ENCODE measurements at regions not wholly inside any gene's neighbourhood (a gene's known extent, or its start where the extent isn't known, plus 50 kb on each side); places are given as distances from the start of the nearest gene placed in this dataset.

GRCh38 chr2:207327513-207327912 lies 161.8 kb upstream of the KLF7 start:
- TF ChIP-seq, protein P1, sequence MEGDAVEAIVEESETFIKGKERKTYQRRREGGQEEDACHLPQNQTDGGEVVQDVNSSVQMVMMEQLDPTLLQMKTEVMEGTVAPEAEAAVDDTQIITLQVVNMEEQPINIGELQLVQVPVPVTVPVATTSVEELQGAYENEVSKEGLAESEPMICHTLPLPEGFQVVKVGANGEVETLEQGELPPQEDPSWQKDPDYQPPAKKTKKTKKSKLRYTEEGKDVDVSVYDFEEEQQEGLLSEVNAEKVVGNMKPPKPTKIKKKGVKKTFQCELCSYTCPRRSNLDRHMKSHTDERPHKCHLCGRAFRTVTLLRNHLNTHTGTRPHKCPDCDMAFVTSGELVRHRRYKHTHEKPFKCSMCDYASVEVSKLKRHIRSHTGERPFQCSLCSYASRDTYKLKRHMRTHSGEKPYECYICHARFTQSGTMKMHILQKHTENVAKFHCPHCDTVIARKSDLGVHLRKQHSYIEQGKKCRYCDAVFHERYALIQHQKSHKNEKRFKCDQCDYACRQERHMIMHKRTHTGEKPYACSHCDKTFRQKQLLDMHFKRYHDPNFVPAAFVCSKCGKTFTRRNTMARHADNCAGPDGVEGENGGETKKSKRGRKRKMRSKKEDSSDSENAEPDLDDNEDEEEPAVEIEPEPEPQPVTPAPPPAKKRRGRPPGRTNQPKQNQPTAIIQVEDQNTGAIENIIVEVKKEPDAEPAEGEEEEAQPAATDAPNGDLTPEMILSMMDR (conservative IDR thresholded peaks at IDR 0.05; ENCODE audit: low read depth, low read length), result no peak
- TF ChIP-seq RAD21 (IDR thresholded peaks at IDR 0.05; ENCODE audit: low read length), result no peak
- TF ChIP-seq SMC3 (IDR thresholded peaks at IDR 0.05; ENCODE audit: low read depth, low read length), result no peak
- TF ChIP-seq CEBPB (IDR thresholded peaks at IDR 0.05; ENCODE audit: low read depth, low read length), result no peak
- no peak for TF ChIP-seq RCOR1 (IDR thresholded peaks at IDR 0.05; ENCODE audit: insufficient replicate concordance, low read length)
- no peak for TF ChIP-seq POLR2A (IDR thresholded peaks at IDR 0.05; ENCODE audit: low read depth, low read length)
- no peak for TF ChIP-seq BHLHE40 (IDR thresholded peaks at IDR 0.05; ENCODE audit: low read depth, low read length)

Data from IMR-90 (cell line).